Lower leg skin (tissue), 4 donors: ENCODE measurements at regions not wholly inside any gene's neighbourhood (a gene's known extent, or its start where the extent isn't known, plus 50 kb on each side); places are given as distances from the start of the nearest gene placed in this dataset.
"Not testable (repeated sequence)": the region's sequence is repeated elsewhere in the genome, so short reads cannot be mapped to it uniquely, and the experiment has no call there.

Experiments used
- DNase-seq, 2 donors: peaks; one replicate each; pipeline ENCODE4 v3.0.0-alpha.2; 2019; ENCODE audit warnings: low spot score in 2 of 2
- H3K4me3 ChIP-seq: fragments of 200-600 bp; sonication (generic); 2 replicates; pipeline ENCODE4 v1.5.1; 2017; ENCODE audit warnings: mild to moderate bottlenecking, low read depth; ENCODE audit not compliant: poor library complexity, severe bottlenecking
- POLR2A ChIP-seq, 2 donors: fragments of 450-650 bp; IDR thresholded peaks; one replicate each; pipeline ENCODE4 v1.6.1; 2016 to 2017; ENCODE audit warnings: antibody characterized with exemption in 2 of 2, mild to moderate bottlenecking in 1 of 2, moderate library complexity in 1 of 2
- WGBS, 2 donors: methylation state at CpG; one replicate each; pipeline ENCODE4 v1.1.5; 2018; 5-methylcytosine and 5-hydroxymethylcytosine counted together
- intact Hi-C: fragments of 100-400 bp; cut with DNase I; formaldehyde crosslinking; loops from one replicate; pipeline ENCODE4 v1.15.0; 2023; ENCODE audit warnings: low total_unique reads
- TF ChIP-seq, protein P1 (sequence below), 3 donors: fragments of 450-650 bp; IDR thresholded peaks; one replicate each; pipeline ENCODE4 v1.5.1; 2016; ENCODE audit warnings: antibody characterized with exemption in 3 of 3, mild to moderate bottlenecking in 3 of 3, moderate library complexity in 2 of 3

- intact Hi-C loops = no loop called here
- peak in 1 of 2 donors; percentile 10 for DNase-seq
- H3K4me3 ChIP-seq = no peak overlapping the region
- TF ChIP-seq, protein P1, sequence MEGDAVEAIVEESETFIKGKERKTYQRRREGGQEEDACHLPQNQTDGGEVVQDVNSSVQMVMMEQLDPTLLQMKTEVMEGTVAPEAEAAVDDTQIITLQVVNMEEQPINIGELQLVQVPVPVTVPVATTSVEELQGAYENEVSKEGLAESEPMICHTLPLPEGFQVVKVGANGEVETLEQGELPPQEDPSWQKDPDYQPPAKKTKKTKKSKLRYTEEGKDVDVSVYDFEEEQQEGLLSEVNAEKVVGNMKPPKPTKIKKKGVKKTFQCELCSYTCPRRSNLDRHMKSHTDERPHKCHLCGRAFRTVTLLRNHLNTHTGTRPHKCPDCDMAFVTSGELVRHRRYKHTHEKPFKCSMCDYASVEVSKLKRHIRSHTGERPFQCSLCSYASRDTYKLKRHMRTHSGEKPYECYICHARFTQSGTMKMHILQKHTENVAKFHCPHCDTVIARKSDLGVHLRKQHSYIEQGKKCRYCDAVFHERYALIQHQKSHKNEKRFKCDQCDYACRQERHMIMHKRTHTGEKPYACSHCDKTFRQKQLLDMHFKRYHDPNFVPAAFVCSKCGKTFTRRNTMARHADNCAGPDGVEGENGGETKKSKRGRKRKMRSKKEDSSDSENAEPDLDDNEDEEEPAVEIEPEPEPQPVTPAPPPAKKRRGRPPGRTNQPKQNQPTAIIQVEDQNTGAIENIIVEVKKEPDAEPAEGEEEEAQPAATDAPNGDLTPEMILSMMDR (IDR thresholded peaks at IDR 0.05) = no peak
- TF ChIP-seq POLR2A (IDR thresholded peaks at IDR 0.05) = no peak
- 53 to 62% methylated on average over 4 of the region's 4 CpGs for WGBS, 2 donors
These were observed 821.1 kb upstream of the EEF2KMT start for GRCh38 chr16:5918567-5919130.

DNA sequence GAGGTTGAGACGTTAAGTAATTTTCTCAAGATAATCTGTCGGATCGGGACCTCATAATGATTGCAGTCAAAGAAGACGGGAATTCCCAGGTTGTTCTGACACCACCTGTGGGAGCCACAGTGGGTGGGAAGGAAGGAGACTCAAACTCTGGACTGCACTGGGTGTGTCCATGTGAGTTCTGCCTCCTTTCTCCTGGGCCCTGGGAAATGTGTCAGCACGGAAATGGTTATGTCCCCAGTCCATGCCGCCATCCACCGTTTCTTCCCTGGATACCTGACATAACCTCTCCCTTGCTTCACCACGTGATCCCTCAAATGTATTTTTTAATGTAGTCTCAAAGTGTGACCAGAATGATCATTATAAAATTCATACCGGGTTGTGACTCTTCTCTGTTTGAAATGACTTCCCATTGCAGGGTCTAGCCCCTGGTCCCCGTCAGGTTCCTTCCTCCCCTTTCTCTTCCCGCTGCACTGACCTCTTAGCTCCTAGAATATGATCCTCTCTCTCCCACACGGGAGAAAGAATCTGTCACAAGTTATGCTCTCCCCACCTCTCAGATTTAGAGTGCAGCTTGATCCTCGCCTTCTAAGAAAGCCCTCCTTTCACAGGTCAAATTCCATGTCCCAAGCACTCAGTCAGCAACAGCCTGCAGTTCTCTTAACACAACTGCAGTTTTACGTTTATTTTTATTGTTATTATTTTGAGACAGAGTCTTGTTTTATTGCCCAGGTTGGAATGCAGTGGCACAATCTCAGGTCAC lies 820.0 kb upstream of the EEF2KMT start:
- peak in 1 of 2 donors; percentile 62 for DNase-seq
- intact Hi-C loops = no loop called here
- H3K4me3 ChIP-seq = no peak overlapping the region
- TF ChIP-seq, protein P1 (IDR thresholded peaks at IDR 0.05) = no peak
- TF ChIP-seq POLR2A (IDR thresholded peaks at IDR 0.05) = no peak
- 68 to 71% methylated on average over 14 of the region's 14 CpGs for WGBS, 2 donors

DNA sequence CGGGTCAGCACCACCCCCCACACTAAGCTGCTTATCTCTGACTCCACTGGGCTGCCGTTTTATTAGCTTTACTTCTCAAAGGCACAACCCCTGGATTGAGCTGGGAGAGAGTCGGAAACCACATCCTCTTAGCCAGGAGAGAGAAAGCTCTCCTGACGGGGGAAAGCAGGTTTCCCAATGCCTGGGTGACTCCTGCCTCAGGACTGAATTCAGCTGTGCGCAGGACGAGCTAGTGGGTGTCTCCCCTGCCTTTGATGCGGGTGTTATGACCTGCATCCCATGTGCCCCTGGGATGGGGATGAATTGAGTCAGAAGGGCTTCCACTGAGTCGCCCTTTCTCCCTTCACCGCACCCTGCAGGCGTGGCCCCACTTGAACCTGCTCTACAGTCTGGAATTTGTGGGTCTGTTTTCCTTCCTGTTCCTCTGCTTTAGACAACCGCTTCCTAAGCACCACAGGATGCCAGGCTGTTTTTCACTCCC lies 819.2 kb upstream of the EEF2KMT start:
- 16 to 23% methylated on average over 11 of the region's 11 CpGs for WGBS, 2 donors
- DNase-seq = peak in 1 of 2 donors; percentile 63
- TF ChIP-seq, protein P1 (IDR thresholded peaks at IDR 0.05) = no peak
- no peak for TF ChIP-seq POLR2A (IDR thresholded peaks at IDR 0.05)
- H3K4me3 ChIP-seq = no peak overlapping the region
- intact Hi-C loops = no loop called here

DNA sequence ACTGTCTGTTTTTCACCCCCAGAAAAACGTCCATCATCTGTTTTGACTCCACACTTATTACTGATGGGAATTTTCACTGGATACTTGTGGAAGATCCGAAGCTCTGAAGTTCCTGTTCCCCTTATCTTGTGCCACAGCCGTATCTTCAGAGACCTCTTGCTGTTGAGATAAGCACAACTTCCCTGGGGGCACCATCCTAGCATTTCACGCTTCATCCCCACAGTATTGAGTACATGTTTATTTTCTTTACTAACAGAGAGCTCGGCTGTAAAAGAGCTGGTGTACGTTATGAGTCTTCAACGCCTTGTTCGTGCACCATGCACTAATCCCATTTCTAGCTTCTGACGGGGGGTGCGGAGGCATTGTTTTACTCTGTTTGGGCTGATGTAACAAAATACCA lies 813.6 kb upstream of the EEF2KMT start:
- intact Hi-C loops = no loop called here
- WGBS, 2 donors = 52 to 62% methylated on average over 10 of the region's 10 CpGs

GRCh38 chr16:5909556-5909955 lies 812.0 kb upstream of the EEF2KMT start:
- DNase-seq, H3K4me3 ChIP-seq, intact Hi-C loops: not testable (repeated sequence)
- 87% methylated on average over 8 of the region's 8 CpGs for WGBS, 2 donors

More for the DNA sequence above, 813.6 kb upstream of the EEF2KMT start:
- H3K4me3 ChIP-seq = no peak overlapping the region
- no peak for TF ChIP-seq POLR2A (IDR thresholded peaks at IDR 0.05)
- TF ChIP-seq, protein P1 (IDR thresholded peaks at IDR 0.05) = no peak
- no peak for DNase-seq

DNA sequence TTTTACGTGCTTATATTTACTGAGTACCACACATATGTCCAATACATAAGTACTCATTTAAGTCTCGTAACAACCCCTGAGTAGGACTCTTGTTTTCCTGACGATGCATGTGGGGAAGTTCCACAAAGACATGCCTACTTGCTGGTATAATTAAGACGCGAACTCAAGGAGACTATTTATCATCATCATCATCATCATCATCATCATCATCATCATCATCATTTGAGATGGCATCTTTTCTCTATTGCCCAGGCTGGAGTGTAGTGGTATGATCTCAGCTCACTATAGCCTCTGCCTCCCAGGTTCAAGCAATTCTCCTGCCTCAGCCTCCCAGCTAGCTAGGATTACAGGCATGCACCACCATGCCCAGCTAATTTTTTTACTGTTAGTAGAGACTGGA lies 809.9 kb upstream of the EEF2KMT start:
- no peak overlapping the region for H3K4me3 ChIP-seq
- no peak for DNase-seq
- intact Hi-C loops = no loop called here
- WGBS, 2 donors = 93 to 94% methylated on average over 5 of the region's 5 CpGs
- TF ChIP-seq, protein P1 (IDR thresholded peaks at IDR 0.05) = no peak
- no peak for TF ChIP-seq POLR2A (IDR thresholded peaks at IDR 0.05)
